ENCODE measurements at regions not wholly inside any gene's neighbourhood (a gene's known extent, or its start where the extent isn't known, plus 50 kb on each side); places are given as distances from the start of the nearest gene placed in this dataset.

DNA sequence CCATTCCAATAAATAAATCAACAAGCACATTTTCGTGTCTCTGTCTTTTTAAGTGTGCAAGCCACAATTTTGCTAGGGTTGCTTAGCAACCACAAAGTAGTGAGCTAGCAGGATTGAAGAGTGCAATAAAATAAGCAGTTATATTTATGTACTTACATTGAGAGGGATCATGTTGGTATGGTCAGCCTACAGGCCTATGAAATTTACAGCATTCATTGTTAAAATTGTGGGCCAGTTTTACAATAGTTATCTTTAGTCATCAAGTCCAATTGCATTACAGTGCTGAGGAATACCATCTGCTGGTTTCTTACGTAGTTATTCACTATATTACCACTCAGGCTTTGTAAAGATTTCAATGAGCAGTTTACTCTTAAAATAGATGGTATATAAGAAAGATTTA, 192.5 kb upstream of the POT1 start:
- peak; percentile 70 for TF ChIP-seq TCF4 (CRISPR knock-in tag; IDR thresholded peaks at IDR 0.05; ENCODE audit: borderline replicate concordance)
- TF ChIP-seq, protein P1, sequence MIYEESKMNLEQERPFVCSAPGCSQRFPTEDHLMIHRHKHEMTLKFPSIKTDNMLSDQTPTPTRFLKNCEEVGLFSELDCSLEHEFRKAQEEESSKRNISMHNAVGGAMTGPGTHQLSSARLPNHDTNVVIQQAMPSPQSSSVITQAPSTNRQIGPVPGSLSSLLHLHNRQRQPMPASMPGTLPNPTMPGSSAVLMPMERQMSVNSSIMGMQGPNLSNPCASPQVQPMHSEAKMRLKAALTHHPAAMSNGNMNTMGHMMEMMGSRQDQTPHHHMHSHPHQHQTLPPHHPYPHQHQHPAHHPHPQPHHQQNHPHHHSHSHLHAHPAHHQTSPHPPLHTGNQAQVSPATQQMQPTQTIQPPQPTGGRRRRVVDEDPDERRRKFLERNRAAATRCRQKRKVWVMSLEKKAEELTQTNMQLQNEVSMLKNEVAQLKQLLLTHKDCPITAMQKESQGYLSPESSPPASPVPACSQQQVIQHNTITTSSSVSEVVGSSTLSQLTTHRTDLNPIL (CRISPR knock-in tag; IDR thresholded peaks at IDR 0.05; ENCODE audit: low read depth): 0 out of 2 replicates have a peak, but pooled peaks have one; percentile 31
- 0 out of 2 replicates have a peak, but pooled peaks have one; percentile 32 for TF ChIP-seq SNAI2 (CRISPR knock-in tag; IDR thresholded peaks at IDR 0.05)
- TF ChIP-seq, protein P2, sequence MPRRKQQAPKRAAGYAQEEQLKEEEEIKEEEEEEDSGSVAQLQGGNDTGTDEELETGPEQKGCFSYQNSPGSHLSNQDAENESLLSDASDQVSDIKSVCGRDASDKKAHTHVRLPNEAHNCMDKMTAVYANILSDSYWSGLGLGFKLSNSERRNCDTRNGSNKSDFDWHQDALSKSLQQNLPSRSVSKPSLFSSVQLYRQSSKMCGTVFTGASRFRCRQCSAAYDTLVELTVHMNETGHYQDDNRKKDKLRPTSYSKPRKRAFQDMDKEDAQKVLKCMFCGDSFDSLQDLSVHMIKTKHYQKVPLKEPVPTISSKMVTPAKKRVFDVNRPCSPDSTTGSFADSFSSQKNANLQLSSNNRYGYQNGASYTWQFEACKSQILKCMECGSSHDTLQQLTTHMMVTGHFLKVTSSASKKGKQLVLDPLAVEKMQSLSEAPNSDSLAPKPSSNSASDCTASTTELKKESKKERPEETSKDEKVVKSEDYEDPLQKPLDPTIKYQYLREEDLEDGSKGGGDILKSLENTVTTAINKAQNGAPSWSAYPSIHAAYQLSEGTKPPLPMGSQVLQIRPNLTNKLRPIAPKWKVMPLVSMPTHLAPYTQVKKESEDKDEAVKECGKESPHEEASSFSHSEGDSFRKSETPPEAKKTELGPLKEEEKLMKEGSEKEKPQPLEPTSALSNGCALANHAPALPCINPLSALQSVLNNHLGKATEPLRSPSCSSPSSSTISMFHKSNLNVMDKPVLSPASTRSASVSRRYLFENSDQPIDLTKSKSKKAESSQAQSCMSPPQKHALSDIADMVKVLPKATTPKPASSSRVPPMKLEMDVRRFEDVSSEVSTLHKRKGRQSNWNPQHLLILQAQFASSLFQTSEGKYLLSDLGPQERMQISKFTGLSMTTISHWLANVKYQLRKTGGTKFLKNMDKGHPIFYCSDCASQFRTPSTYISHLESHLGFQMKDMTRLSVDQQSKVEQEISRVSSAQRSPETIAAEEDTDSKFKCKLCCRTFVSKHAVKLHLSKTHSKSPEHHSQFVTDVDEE (CRISPR knock-in tag; IDR thresholded peaks at IDR 0.05): no peak; the same call in 1 of the 2 replicates
- TF ChIP-seq ESRRG (CRISPR knock-in tag; IDR thresholded peaks at IDR 0.05): no peak
- no peak for TF ChIP-seq GLIS3 (CRISPR knock-in tag; IDR thresholded peaks at IDR 0.05)
- TF ChIP-seq ISL1 (CRISPR knock-in tag; IDR thresholded peaks at IDR 0.05): peak; percentile 79
- no peak for ATAC-seq

DNA sequence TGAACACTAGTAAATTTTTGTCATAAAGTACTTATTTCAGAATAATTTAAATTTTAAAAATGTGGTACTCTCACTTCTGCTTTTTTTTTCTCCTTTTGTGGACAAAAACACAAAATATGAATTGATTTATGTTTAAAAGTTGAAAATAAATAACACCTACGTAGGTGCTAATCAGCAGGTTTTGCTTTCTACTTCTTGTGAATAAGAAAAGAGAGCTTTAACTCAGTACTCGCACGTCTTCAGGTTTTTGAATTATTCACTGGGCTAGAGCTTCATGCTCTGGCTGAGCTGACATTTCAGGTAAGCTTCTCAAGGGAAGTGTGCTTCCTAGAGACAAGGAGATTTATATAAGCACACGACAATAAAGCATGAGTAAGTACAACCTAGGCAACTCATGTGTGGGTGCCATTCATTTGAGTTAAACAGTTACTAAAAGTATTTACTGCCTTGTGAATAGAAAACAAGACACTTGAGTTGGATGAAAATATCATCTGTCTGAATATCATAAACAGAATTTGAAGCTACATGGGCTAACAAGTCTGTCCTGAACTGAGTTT, 190.0 kb upstream of the POT1 start:
- TF ChIP-seq ESRRG (CRISPR knock-in tag; IDR thresholded peaks at IDR 0.05) (no peak), PPARA (CRISPR knock-in tag; IDR thresholded peaks at IDR 0.05; ENCODE audit: borderline replicate concordance) (no peak), ZNF8 (CRISPR knock-in tag; IDR thresholded peaks at IDR 0.05) (no peak), ZFP30 (CRISPR knock-in tag; IDR thresholded peaks at IDR 0.05) (no peak), ARNTL (CRISPR knock-in tag; IDR thresholded peaks at IDR 0.05; ENCODE audit: borderline replicate concordance, low read depth) (no peak), TOX (CRISPR knock-in tag; IDR thresholded peaks at IDR 0.05; ENCODE audit: borderline replicate concordance) (no peak), CSDC2 (CRISPR knock-in tag; IDR thresholded peaks at IDR 0.05) (no peak), ISL1 (CRISPR knock-in tag; IDR thresholded peaks at IDR 0.05) (no peak), ZNF565 (CRISPR knock-in tag; conservative IDR thresholded peaks at IDR 0.05; ENCODE audit: low read depth) (no peak), BACH2 (CRISPR knock-in tag; IDR thresholded peaks at IDR 0.05; ENCODE audit: borderline replicate concordance) (no peak), OSR1 (CRISPR knock-in tag; IDR thresholded peaks at IDR 0.05) (no peak), GLIS3 (CRISPR knock-in tag; IDR thresholded peaks at IDR 0.05) (no peak), SNAI2 (CRISPR knock-in tag; IDR thresholded peaks at IDR 0.05) (no peak)
- TF ChIP-seq, protein P3, sequence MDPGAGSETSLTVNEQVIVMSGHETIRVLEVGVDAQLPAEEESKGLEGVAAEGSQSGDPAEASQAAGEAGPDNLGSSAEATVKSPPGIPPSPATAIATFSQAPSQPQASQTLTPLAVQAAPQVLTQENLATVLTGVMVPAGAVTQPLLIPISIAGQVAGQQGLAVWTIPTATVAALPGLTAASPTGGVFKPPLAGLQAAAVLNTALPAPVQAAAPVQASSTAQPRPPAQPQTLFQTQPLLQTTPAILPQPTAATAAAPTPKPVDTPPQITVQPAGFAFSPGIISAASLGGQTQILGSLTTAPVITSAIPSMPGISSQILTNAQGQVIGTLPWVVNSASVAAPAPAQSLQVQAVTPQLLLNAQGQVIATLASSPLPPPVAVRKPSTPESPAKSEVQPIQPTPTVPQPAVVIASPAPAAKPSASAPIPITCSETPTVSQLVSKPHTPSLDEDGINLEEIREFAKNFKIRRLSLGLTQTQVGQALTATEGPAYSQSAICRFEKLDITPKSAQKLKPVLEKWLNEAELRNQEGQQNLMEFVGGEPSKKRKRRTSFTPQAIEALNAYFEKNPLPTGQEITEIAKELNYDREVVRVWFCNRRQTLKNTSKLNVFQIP (CRISPR knock-in tag; IDR thresholded peaks at IDR 0.05; ENCODE audit: borderline replicate concordance, low read depth): no peak
- TF ChIP-seq, protein P4, sequence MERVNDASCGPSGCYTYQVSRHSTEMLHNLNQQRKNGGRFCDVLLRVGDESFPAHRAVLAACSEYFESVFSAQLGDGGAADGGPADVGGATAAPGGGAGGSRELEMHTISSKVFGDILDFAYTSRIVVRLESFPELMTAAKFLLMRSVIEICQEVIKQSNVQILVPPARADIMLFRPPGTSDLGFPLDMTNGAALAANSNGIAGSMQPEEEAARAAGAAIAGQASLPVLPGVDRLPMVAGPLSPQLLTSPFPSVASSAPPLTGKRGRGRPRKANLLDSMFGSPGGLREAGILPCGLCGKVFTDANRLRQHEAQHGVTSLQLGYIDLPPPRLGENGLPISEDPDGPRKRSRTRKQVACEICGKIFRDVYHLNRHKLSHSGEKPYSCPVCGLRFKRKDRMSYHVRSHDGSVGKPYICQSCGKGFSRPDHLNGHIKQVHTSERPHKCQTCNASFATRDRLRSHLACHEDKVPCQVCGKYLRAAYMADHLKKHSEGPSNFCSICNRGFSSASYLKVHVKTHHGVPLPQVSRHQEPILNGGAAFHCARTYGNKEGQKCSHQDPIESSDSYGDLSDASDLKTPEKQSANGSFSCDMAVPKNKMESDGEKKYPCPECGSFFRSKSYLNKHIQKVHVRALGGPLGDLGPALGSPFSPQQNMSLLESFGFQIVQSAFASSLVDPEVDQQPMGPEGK (CRISPR knock-in tag; IDR thresholded peaks at IDR 0.05; ENCODE audit: borderline replicate concordance): no peak
- TF ChIP-seq, protein P1 (CRISPR knock-in tag; IDR thresholded peaks at IDR 0.05; ENCODE audit: low read depth): no peak
- TF ChIP-seq, protein P2 (CRISPR knock-in tag; IDR thresholded peaks at IDR 0.05): no peak
- ATAC-seq: no peak
